GM12892 (cell line): ENCODE measurements at regions not wholly inside any gene's neighbourhood (a gene's known extent, or its start where the extent isn't known, plus 50 kb on each side); places are given as distances from the start of the nearest gene placed in this dataset.

Experiments used
- DNase-seq: peaks from one replicate; pipeline ENCODE4 v3.0.0; 2011; ENCODE audit not compliant: insufficient read length
- FAIRE-seq: peaks from 2 replicates; lab custom pipeline; 2011; peaks lifted over from hg19 to GRCh38; lab: Jason Lieb, UNC
- POLR2A ChIP-seq: IDR thresholded peaks from 2 replicates; pipeline ENCODE4 v1.6.1; 2011; ENCODE audit warnings: low read depth, low read length, control low read depth
- POLR2AphosphoS5 ChIP-seq: IDR thresholded peaks from 2 replicates; pipeline ENCODE4 v1.6.1; 2011; ENCODE audit warnings: low read depth, low read length, control low read depth
- TAF1 ChIP-seq: IDR thresholded peaks from 2 replicates; pipeline ENCODE4 v1.6.1; 2011; ENCODE audit warnings: low read depth, mild to moderate bottlenecking, control low read depth, low read length, borderline replicate concordance

DNA sequence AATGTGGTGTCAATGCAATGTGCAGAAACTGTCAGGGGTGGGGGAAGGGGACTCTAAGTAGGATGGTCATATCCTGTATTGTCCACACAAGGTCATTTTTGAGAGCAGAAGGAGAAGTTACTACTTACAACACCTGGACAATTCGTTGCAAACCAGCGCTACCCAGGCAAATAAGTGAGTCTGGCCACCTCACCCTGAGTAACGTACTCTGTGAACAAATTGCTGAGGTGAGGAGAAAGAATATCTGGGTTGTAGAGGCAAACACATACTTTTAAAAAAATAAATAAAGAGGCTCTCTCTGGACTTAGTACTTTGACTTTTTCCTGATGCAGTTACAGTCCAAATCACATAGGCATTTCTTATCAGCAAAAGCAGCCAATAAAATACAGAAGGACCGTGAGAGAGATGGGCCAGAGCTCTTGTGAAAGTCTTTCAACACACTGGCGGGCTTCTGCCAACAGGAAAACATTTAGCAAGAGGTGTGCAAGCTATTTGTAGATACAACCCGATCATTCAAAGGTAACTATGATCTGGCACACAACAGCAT is 268.2 kb upstream of the ID2 start:
- no peak for TF ChIP-seq POLR2AphosphoS5
- no peak for TF ChIP-seq TAF1
- no peak for TF ChIP-seq POLR2A
- FAIRE-seq (no peak), DNase-seq (no peak)

DNA sequence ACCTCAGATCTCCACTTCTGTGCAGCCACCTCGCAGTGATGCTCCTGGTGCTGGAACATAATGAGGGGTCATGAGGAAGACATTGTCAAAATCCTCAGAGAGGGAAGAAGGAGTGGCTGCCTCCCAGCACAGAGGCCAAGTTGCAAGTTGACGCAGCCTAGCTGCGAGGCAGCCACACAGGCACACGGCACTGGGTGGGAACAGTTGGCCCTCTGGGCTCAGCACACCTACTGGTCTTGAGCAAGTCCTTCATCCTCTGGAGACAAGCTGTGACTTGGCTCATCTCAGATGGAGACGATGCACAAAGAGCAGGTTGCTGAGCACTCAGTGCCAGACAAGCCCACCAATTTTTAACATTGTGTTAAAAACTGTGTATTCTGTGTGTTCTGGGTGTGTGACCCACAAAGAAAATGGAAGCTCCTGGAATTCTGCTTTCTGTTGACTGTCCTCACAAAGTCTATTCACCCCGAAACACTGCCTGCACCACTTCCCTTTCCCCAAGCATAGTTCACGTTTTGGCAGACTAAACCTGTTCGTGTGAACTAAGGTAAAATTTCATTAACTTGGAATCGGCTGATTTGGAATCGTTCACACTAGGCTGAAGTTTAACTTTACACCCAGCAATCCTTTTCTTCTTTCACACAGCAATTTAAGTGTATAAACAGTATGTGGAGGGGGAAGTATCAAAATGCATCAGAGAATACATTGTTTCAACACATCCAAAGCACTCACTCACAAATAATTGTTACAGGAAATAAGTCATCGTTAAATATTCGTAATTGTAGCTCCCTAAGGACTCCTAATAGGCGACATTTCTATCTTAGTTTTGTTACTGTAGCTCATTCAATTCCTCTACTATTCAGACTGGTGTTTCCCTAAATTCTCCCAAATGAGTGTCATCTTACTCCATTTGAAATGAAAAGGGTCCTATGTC is 266.6 kb upstream of the ID2 start:
- TF ChIP-seq TAF1 (no peak), POLR2A (no peak), POLR2AphosphoS5 (no peak)
- no peak for FAIRE-seq
- DNase-seq: no peak

DNA sequence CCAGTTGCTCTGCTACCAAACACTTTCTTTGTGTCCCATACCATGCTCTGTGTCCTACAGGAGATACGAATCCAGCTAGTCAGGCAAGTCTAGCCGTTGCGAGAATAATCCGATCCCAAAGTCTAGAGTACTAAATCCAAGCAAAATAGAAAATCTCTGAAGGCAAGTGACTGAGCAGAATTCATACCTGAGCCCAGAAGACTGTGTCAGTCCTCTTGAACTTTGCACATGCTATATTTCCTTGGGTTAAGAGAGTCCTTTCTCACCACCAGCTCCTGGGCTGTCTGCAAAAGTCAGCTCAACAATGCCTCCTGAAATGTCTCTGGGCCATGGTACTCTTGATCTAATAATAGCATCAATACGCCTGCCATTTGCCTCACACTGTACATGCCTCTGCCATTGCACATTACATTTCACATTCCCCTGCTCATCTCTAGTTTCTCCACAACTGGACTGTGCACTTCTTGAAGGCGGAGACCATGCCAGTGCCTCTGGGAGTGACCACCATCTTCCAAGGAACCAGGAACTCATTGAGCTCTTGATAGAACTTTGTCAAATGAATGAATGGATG is 265.8 kb upstream of the ID2 start:
- FAIRE-seq (no peak), DNase-seq (no peak)
- TF ChIP-seq POLR2A (no peak), TAF1 (no peak)

DNA sequence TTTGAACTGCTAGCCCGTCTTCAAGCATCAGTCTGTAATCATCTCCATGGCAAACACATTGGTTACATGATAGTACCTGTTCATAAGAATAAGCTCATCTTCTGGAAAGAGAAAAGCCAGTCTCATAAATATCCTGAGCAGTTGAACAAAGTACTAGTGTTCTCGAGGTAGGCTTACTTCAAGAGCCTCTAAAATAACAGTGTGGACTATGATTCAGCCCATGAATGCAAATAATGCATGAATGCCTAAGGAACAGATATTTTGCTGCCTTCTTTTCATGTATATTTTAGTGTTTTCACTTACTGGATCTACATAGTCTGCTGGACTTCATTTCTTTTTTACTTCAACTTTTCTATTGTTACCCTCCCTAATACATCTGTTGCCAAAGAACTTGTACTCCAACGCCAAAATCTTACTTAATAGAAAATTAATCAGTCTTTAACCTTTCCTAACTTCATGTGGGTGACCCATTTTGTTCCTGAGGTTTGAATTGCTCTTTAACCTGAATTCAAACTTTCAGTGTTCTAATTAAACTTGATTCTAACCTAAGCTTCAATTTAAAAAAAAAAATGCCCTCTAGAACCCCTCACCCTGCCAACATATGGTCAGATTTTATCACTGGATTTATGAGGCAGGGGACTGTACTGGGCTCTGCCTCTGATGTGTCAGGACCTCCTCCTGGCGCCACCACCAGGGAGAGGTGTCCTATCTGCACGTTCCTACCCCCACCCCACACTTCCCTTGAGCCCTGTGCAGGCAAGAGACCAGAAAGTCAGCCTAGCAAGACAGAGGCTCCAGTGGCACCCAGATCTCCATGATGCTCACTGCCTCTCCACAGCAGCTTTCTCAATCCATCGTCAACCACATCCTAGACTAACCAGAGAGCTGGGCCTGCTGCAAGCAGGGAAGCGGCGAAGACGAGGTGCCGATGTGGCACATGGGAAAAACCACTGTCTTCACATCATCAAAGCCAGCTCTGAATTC is 264.7 kb upstream of the ID2 start:
- no peak for DNase-seq
- no peak for FAIRE-seq
- TF ChIP-seq POLR2A: no peak
- no peak for TF ChIP-seq TAF1
- no peak for TF ChIP-seq POLR2AphosphoS5

DNA sequence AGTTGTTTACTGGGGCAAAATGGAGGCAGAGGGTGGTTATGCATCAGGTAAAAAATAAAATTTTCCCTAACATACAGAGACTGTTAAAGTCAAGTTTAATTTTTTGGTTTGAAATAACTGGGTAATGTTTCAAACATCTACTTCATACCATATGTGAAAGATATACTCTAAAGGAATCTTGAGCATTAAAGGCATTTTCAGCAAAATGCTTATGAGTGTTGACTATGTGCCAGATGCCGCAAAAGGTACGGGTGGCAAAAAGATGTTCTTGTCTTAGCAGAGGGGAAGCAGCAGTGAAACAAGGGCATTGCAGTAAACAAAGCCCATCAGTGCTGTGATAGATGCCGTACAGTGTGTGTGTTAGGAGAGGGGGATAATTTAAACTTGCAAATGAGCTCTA is 263.1 kb upstream of the ID2 start:
- FAIRE-seq (no peak), DNase-seq (no peak)
- TF ChIP-seq TAF1 (no peak), POLR2A (no peak), POLR2AphosphoS5 (no peak)

DNA sequence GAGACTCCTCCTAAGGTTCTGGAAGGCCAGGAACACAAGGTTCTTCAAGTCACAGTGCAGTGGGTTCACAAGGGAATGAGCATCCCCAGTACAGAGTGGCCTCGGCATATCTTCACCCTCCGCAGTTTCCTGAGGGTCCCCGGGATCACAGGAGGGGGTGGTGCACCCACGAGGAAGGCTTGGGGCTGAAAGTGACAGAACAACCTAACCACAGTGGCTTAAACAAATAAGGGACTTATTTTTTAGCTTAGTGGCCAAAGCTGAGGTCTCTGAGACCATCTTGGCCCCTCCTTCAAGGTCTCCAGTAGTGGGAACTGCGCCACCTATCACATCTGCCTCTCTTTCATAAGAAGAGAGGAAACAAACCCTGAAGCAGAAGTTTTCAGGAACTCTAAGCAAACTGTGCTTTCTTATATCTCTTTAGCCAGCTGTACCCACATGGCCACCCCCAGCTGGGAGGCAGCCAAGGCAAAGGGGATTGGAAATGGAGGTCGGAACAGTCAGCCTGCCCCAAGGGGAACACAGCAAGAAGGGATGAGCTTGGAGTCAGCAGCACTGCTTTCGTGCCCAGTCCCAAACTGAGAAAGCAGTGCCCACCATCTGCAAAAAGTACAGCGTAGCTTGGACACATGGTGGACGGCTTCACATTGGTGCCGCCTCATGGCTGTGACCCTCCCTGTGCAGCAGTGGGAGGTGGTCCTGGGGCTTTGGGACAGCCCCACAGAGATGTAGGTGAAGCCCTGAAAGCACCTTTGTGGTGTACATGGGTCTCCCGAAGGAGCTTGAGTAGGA is 260.0 kb upstream of the ID2 start:
- TF ChIP-seq POLR2A: no peak
- TF ChIP-seq TAF1: no peak
- no peak for DNase-seq
- FAIRE-seq: peak; percentile 72

DNA sequence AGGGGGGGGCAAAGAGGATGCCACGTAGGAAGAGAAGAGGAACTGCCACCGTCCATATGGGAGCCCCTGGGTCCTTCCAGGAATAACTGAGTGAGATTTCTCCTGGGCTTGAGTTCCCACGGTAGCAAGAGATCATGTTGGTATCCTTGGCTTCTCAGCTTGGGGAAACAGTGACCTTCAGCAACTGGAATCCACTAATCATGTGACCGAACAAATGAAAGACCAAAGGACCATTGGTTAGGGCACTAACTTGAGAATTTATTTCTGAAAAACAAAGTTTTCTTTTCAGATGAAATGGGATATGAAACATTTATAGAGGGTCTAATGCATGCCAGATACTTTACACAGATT is 259.4 kb upstream of the ID2 start:
- DNase-seq (no peak), FAIRE-seq (no peak)
- TF ChIP-seq TAF1: no peak

DNA sequence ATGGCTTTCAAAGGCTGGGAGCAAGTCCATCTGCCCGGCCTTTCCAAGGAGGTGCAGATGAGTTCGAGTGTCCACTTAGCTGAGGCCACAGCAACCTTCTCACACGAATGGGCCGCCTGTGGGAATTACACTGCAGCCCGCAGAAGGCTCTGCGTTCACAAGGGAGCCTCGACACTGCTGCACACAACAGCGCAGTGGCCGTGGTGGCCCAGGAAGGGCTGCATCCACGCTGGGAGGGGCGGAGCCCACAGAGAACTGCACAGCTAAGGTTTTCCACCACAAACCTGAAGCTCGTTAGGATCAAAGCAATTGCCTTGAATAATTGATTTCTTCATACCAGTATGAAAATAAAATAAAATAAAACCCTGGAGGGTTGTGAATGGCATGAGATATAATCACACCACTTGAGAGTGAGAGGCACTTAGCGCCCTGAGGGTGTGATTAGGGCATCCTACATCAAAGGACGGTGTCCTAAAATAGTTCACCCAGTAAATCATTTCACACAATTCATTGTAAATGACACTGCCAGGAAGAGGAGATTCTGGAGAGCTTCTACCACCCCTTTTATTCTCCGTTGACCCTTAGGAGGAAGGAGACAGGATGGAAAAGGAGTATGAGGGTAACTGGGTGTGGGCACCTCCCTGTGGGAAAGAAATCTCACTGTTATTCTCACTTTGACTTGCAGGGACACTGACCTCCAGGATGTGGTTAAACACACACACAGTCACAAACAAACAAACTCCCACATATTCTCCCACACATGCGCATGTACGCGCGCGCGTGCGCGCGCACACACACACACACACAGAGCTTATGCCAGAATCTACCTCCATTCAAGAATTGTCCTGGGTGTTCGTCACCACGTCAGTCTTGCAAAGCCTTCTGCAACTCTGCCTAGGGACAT is 256.6 kb upstream of the ID2 start:
- no peak for TF ChIP-seq POLR2AphosphoS5
- TF ChIP-seq POLR2A: no peak
- no peak for TF ChIP-seq TAF1
- no peak for FAIRE-seq
- DNase-seq: no peak

DNA sequence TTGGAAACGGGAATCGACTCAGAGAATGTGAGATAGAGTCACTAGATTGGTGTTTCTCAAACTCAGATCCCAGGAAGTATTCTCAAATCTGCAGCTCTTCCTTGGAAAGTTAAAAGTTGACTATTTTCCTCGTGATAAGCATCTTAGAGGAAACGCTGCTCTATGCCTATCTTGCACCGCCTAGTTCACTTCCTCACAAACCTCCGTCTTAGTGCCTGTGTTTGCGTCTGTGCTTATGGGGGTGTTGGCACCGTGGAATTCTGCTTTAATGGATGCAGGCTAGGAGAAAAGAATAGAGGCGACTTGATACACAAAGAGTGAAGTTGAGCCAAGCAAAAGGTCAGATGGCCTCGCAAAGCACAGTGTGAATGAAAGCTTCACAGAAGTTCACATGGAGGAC is 255.3 kb upstream of the ID2 start:
- TF ChIP-seq POLR2A: no peak
- TF ChIP-seq TAF1: no peak
- no peak for TF ChIP-seq POLR2AphosphoS5
- FAIRE-seq (no peak), DNase-seq (no peak)

DNA sequence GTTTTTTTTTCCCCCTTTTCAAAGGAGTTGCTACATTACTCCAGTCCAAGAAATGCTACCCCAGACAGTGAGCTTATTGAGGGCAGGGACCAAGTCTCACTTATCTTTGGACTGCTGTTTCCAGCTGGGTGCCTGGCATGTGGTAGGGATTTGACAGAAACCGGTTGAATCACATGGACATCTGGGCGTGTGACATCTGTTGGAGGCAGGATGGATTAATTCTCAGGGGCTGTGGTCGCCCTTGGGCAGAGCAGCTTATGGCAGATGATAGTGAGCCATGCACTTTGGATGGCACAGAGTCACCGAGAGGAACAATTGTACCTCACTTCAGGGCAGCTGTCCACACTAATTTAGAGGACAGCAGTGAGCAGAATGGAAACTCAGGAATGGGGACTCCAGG is 254.6 kb upstream of the ID2 start:
- DNase-seq (no peak), FAIRE-seq (no peak)
- no peak for TF ChIP-seq TAF1
- no peak for TF ChIP-seq POLR2AphosphoS5
- TF ChIP-seq POLR2A: no peak
